HL-60 (cell line): ENCODE measurements at regions not wholly inside any gene's neighbourhood (a gene's known extent, or its start where the extent isn't known, plus 50 kb on each side); places are given as distances from the start of the nearest gene placed in this dataset.

Experiments
- CTCF ChIP-seq: IDR thresholded peaks from one replicate; pipeline ENCODE4 v1.5.1; 2011; ENCODE audit warnings: low read length, control low read depth, inconsistent platforms; ENCODE audit not compliant: insufficient read depth
- GABPA ChIP-seq: IDR thresholded peaks from 2 replicates; pipeline ENCODE4 v1.6.1; 2012; ENCODE audit warnings: low read depth
- POLR2AphosphoS5 ChIP-seq: IDR thresholded peaks from 2 replicates; pipeline ENCODE4 v1.6.1; 2012; ENCODE audit warnings: low read depth
- REST ChIP-seq: IDR thresholded peaks from 2 replicates; pipeline ENCODE4 v1.6.1; 2012; ENCODE audit warnings: low read depth; ENCODE audit not compliant: insufficient replicate concordance
- SPI1 ChIP-seq: IDR thresholded peaks from 2 replicates; pipeline ENCODE4 v1.6.1; 2012; ENCODE audit warnings: low read depth, mild to moderate bottlenecking, borderline replicate concordance

- no peak for TF ChIP-seq CTCF
- no peak for TF ChIP-seq GABPA
- no peak for TF ChIP-seq POLR2AphosphoS5
- TF ChIP-seq REST: no peak
- TF ChIP-seq SPI1: no peak
These were observed 335.9 kb upstream of the TNRC6C start for GRCh38 chr17:77622647-77623046.
